ENCODE measurements at regions not wholly inside any gene's neighbourhood (a gene's known extent, or its start where the extent isn't known, plus 50 kb on each side); places are given as distances from the start of the nearest gene placed in this dataset.

- TF ChIP-seq CTCF (IDR thresholded peaks at IDR 0.05; ENCODE audit: low read depth, low read length) (no peak), MYC (IDR thresholded peaks at IDR 0.05; ENCODE audit: low read depth, low read length) (peak; percentile 75; the same call in 1 of the 2 replicates), MAX (IDR thresholded peaks at IDR 0.05; ENCODE audit: low read depth, low read length) (peak; percentile 86)
- DNase-seq (ENCODE audit: low read depth) = peak; percentile 34
- H3K4me3 ChIP-seq (ENCODE audit: low read depth, low read length) = no peak overlapping the region
Measured at GRCh38 chr5:13553896-13554295, 390.6 kb downstream of the DNAH5 start.

GRCh38 chr5:13552361-13552760, 392.1 kb downstream of the DNAH5 start:
- H3K4me3 ChIP-seq (ENCODE audit: low read depth, low read length) = no peak overlapping the region
- DNase-seq (ENCODE audit: low read depth) = no peak
- TF ChIP-seq CTCF (IDR thresholded peaks at IDR 0.05; ENCODE audit: low read depth, low read length) (no peak), MAX (IDR thresholded peaks at IDR 0.05; ENCODE audit: low read depth, low read length) (no peak), MYC (IDR thresholded peaks at IDR 0.05; ENCODE audit: low read depth, low read length) (no peak), POLR2A (IDR thresholded peaks at IDR 0.05; ENCODE audit: extremely low read depth, insufficient read length) (no peak)

- TF ChIP-seq MAX (IDR thresholded peaks at IDR 0.05; ENCODE audit: low read depth, low read length) (no peak), MYC (IDR thresholded peaks at IDR 0.05; ENCODE audit: low read depth, low read length) (no peak), CTCF (IDR thresholded peaks at IDR 0.05; ENCODE audit: low read depth, low read length) (no peak), POLR2A (IDR thresholded peaks at IDR 0.05; ENCODE audit: extremely low read depth, insufficient read length) (no peak)
- no peak for DNase-seq (ENCODE audit: low read depth)
Measured at GRCh38 chr5:13551645-13552044, 392.8 kb downstream of the DNAH5 start.

GRCh38 chr5:13540168-13540750, 404.2 kb downstream of the DNAH5 start:
- H3K4me3 ChIP-seq (ENCODE audit: low read depth, low read length) = no peak overlapping the region
- TF ChIP-seq MAX (IDR thresholded peaks at IDR 0.05; ENCODE audit: low read depth, low read length) (no peak), POLR2A (IDR thresholded peaks at IDR 0.05; ENCODE audit: extremely low read depth, insufficient read length) (no peak), CTCF (IDR thresholded peaks at IDR 0.05; ENCODE audit: low read depth, low read length) (no peak), MYC (IDR thresholded peaks at IDR 0.05; ENCODE audit: low read depth, low read length) (no peak)
- DNase-seq (ENCODE audit: low read depth) = no peak

More at GRCh38 chr5:13551645-13552044, 392.8 kb downstream of the DNAH5 start:
- no peak overlapping the region for H3K4me3 ChIP-seq (ENCODE audit: low read depth, low read length)

GRCh38 chr5:13536933-13537332, 407.6 kb downstream of the DNAH5 start:
- TF ChIP-seq MYC (IDR thresholded peaks at IDR 0.05; ENCODE audit: low read depth, low read length) (no peak), POLR2A (IDR thresholded peaks at IDR 0.05; ENCODE audit: extremely low read depth, insufficient read length) (no peak)
- DNase-seq (ENCODE audit: low read depth) = no peak

GRCh38 chr5:13533833-13534232, 410.7 kb downstream of the DNAH5 start:
- no peak overlapping the region for H3K4me3 ChIP-seq (ENCODE audit: low read depth, low read length)
- no peak for DNase-seq (ENCODE audit: low read depth)
- TF ChIP-seq POLR2A (IDR thresholded peaks at IDR 0.05; ENCODE audit: extremely low read depth, insufficient read length) (no peak), MYC (IDR thresholded peaks at IDR 0.05; ENCODE audit: low read depth, low read length) (no peak), CTCF (IDR thresholded peaks at IDR 0.05; ENCODE audit: low read depth, low read length) (no peak), MAX (IDR thresholded peaks at IDR 0.05; ENCODE audit: low read depth, low read length) (no peak)

More at GRCh38 chr5:13536933-13537332, 407.6 kb downstream of the DNAH5 start:
- no peak overlapping the region for H3K4me3 ChIP-seq (ENCODE audit: low read depth, low read length)
